CD4-positive, alpha-beta T cell (primary cell): ENCODE measurements at regions not wholly inside any gene's neighbourhood (a gene's known extent, or its start where the extent isn't known, plus 50 kb on each side); places are given as distances from the start of the nearest gene placed in this dataset.
"Not testable (repeated sequence)": the region's sequence is repeated elsewhere in the genome, so short reads cannot be mapped to it uniquely, and the experiment has no call there.

Experiments used
- ATAC-seq: fragments of 200-7000 bp; cut with Tn5 transposase; one replicate; pipeline ENCODE4 v1.10.0; 2022; ENCODE audit warnings: mild to moderate bottlenecking; ENCODE audit not compliant: poor library complexity
- CTCF ChIA-PET: fragments of 350-600 bp; sonication (Branson Sonifier 250); formaldehyde crosslinking; loops from one replicate; lab custom pipeline; 2021; ENCODE audit warnings: antibody characterized with exemption, inconsistent platforms; lab: Charles Lee
- POLR2A ChIA-PET: fragments of 350-600 bp; sonication (Branson Sonifier 250); formaldehyde crosslinking; loops from one replicate; lab custom pipeline; 2021; ENCODE audit warnings: antibody characterized with exemption, inconsistent platforms; lab: Charles Lee
- DNase-seq, 14 experiments: peaks; one replicate each; pipeline ENCODE4 v3.0.0-alpha.2; 2013 to 2020; ENCODE audit warnings: mixed read lengths in 2 of 14
- H3K27ac ChIP-seq, 2 donors: one replicate each; pipeline versions ENCODE4 v1.5.1 to v1.7.0; 2013; ENCODE audit warnings: low read length in 2 of 2, low read depth in 1 of 2, mild to moderate bottlenecking in 1 of 2
- H3K27me3 ChIP-seq, 2 experiments: 1 replicate in 1 of 2; 2 replicates in 1 of 2; pipeline versions ENCODE4 v1.6.1 to v1.7.0; 2013; ENCODE audit warnings: low read length in 2 of 2, control low read depth in 1 of 2, mild to moderate bottlenecking in 1 of 2, moderate library complexity in 1 of 2; ENCODE audit not compliant: insufficient read depth in 2 of 2, control insufficient read depth in 1 of 2
- H3K36me3 ChIP-seq: one replicate; pipeline ENCODE4 v1.6.1; 2013; ENCODE audit warnings: low read length, control low read depth; ENCODE audit not compliant: insufficient read depth
- H3K4me1 ChIP-seq: one replicate; pipeline ENCODE4 v1.6.1; 2013; ENCODE audit warnings: low read length, control low read depth; ENCODE audit not compliant: insufficient read depth
- H3K4me3 ChIP-seq: one replicate; pipeline ENCODE4 v1.5.1; 2013; ENCODE audit warnings: mild to moderate bottlenecking, low read length, moderate library complexity
- H3K9me3 ChIP-seq, 2 experiments: 1 replicate in 1 of 2; 2 replicates in 1 of 2; pipeline versions ENCODE4 v1.6.1 to v1.7.0; 2013; ENCODE audit warnings: low read length in 2 of 2, mild to moderate bottlenecking in 2 of 2, control low read depth in 1 of 2, moderate library complexity in 1 of 2; ENCODE audit not compliant: control insufficient read depth in 1 of 2, insufficient read depth in 1 of 2
- H3K27ac Mint-ChIP-seq: one replicate; pipeline ENCODE4 v1.8.0; 2020; ENCODE audit warnings: mixed read lengths
- H3K27me3 Mint-ChIP-seq: one replicate; pipeline ENCODE4 v1.8.0; 2021; ENCODE audit warnings: mixed read lengths
- H3K36me3 Mint-ChIP-seq: one replicate; pipeline ENCODE4 v1.8.0; 2021; ENCODE audit warnings: low read depth, mixed read lengths
- H3K4me1 Mint-ChIP-seq: one replicate; pipeline ENCODE4 v1.8.0; 2021; ENCODE audit warnings: low read depth, mixed read lengths
- H3K4me3 Mint-ChIP-seq: one replicate; pipeline ENCODE4 v1.8.0; 2020; ENCODE audit warnings: mild to moderate bottlenecking, mixed read lengths
- H3K9me3 Mint-ChIP-seq: one replicate; pipeline ENCODE4 v1.8.0; 2020; ENCODE audit warnings: mixed read lengths
- intact Hi-C, 2 experiments: fragments of 100-400 bp; cut with DNase I in 1 of 2; cut with micrococcal nuclease in 1 of 2; formaldehyde crosslinking; loops; one replicate each; pipeline versions ENCODE4 v1.15.1 to v1.9.0; 2023 to 2025; cut with DNase I, micrococcal nuclease
- TF ChIP-seq, protein P1 (sequence below): fragments of 200-600 bp; IDR thresholded peaks from one replicate; pipeline ENCODE4 v1.8.0; 2022; ENCODE audit warnings: antibody characterized with exemption, mild to moderate bottlenecking

DNA sequence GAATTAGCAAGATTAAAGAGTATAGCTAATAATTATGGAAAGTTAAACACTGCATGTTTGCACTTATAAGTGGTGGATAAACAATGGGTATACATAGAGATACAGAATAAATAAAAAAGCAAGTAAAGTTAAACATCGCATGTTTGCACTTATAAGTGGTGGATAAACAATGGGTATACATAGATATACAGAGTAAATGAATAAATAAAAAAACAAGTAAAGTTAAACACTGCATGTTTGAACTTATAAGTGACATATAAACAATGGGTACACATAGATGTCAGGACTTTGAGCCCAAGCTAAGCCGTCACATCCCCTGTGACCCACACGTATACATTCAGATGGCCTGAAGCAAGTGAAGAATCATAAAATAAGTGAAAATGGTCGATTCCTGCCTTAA is 1533.3 kb upstream of the SPRY2 start:
- no peaks in the 10 kb centered on the region for H3K4me1 Mint-ChIP-seq
- Histone ChIP-seq H3K36me3 (no peaks in the 10 kb centered on the region), H3K9me3 (no peaks in the 10 kb centered on the region), H3K27me3 (no peaks in the 10 kb centered on the region), H3K4me3 (no peak overlapping the region), H3K4me1 (no peaks in the 10 kb centered on the region), H3K27ac (no peak overlapping the region)
- intact Hi-C loops = no loop called here
- TF ChIP-seq, protein P1, sequence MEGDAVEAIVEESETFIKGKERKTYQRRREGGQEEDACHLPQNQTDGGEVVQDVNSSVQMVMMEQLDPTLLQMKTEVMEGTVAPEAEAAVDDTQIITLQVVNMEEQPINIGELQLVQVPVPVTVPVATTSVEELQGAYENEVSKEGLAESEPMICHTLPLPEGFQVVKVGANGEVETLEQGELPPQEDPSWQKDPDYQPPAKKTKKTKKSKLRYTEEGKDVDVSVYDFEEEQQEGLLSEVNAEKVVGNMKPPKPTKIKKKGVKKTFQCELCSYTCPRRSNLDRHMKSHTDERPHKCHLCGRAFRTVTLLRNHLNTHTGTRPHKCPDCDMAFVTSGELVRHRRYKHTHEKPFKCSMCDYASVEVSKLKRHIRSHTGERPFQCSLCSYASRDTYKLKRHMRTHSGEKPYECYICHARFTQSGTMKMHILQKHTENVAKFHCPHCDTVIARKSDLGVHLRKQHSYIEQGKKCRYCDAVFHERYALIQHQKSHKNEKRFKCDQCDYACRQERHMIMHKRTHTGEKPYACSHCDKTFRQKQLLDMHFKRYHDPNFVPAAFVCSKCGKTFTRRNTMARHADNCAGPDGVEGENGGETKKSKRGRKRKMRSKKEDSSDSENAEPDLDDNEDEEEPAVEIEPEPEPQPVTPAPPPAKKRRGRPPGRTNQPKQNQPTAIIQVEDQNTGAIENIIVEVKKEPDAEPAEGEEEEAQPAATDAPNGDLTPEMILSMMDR = no peak
- no peak overlapping the region for H3K4me3 Mint-ChIP-seq
- ATAC-seq (no peak), DNase-seq (no peak)
- no peak overlapping the region for H3K27ac Mint-ChIP-seq
- POLR2A ChIA-PET = no interaction called here
- CTCF ChIA-PET = no interaction called here
- H3K9me3 Mint-ChIP-seq = peaks cover 7% of the 10 kb centered on the region
- no peaks in the 10 kb centered on the region for H3K36me3 Mint-ChIP-seq
- no peaks in the 10 kb centered on the region for H3K27me3 Mint-ChIP-seq

DNA sequence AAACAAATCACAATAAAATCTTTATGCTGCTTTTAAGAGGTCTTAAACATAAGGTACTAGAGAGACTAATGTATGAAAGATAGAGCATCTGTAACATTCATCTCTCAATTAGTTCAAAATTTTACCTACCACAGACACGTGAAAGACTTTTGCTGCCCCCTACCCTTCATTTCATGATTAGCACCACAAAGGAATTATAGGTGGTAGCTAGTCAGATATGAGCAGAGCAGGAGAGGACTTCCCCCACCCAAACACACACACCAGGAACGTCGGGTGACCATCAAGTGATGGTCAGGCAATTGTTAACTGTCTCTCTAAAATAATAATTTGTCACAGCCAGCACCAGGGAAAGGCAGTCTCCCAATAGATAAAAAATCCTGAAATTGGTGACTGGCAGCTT is 1531.7 kb upstream of the SPRY2 start:
- Mint-ChIP-seq H3K4me3 (no peak overlapping the region), H3K4me1 (no peaks in the 10 kb centered on the region), H3K27ac (no peak overlapping the region), H3K9me3 (peaks cover 10% of the 10 kb centered on the region), H3K36me3 (no peaks in the 10 kb centered on the region), H3K27me3 (no peaks in the 10 kb centered on the region)
- intact Hi-C loops = no loop called here
- TF ChIP-seq, protein P1 = no peak
- DNase-seq (no peak), ATAC-seq (no peak)
- POLR2A ChIA-PET = no interaction called here
- CTCF ChIA-PET = no interaction called here
- no peaks in the 10 kb centered on the region for H3K36me3 ChIP-seq
- no peaks in the 10 kb centered on the region for H3K4me1 ChIP-seq
- no peak overlapping the region for H3K4me3 ChIP-seq
- H3K27ac ChIP-seq = no peak overlapping the region
- no peaks in the 10 kb centered on the region for H3K27me3 ChIP-seq
- peaks cover 0 to 5% of the 10 kb centered on the region in 2 experiments for H3K9me3 ChIP-seq

GRCh38 chr13:81871751-81872325 is 1530.9 kb upstream of the SPRY2 start:
- intact Hi-C loops, POLR2A ChIA-PET, H3K4me3 ChIP-seq, H3K36me3 Mint-ChIP-seq, H3K27me3 Mint-ChIP-seq, DNase-seq, H3K27me3 ChIP-seq, H3K27ac Mint-ChIP-seq, H3K36me3 ChIP-seq, H3K9me3 ChIP-seq, CTCF ChIA-PET, H3K27ac ChIP-seq, ATAC-seq, H3K4me1 Mint-ChIP-seq, H3K4me1 ChIP-seq, H3K4me3 Mint-ChIP-seq: not testable (repeated sequence)
- peaks cover 10% of the 10 kb centered on the region for H3K9me3 Mint-ChIP-seq

DNA sequence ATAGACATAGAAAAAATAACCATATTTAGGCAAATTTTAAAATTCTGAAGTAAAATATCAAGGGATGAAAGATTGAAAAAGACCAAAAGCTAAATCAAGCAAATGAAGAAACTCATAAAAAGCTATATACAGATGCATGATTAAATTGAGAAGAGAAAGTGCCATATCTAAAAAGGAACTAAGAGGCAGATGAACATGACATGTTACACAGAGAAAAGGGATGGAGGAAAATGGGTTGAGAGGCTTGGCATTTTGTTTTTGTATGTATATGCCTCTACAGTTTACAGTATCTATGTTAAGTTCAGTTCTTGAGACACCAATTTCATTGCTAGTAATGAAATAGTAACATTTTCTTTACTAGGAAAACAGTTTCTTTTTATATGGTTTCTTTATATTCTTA is 1507.4 kb upstream of the SPRY2 start:
- TF ChIP-seq, protein P1 = no peak
- Mint-ChIP-seq H3K27ac (no peak overlapping the region), H3K4me3 (no peak overlapping the region), H3K9me3 (no peaks in the 10 kb centered on the region), H3K27me3 (no peaks in the 10 kb centered on the region), H3K36me3 (no peaks in the 10 kb centered on the region), H3K4me1 (no peaks in the 10 kb centered on the region)
- Histone ChIP-seq H3K27ac (no peak overlapping the region), H3K27me3 (no peaks in the 10 kb centered on the region), H3K9me3 (peaks cover 0 to 4% of the 10 kb centered on the region in 2 experiments), H3K36me3 (no peaks in the 10 kb centered on the region), H3K4me1 (no peaks in the 10 kb centered on the region), H3K4me3 (no peak overlapping the region)
- intact Hi-C loops = no loop called here
- ChIA-PET POLR2A (no interaction called here), CTCF (no interaction called here)
- DNase-seq = no peak
- ATAC-seq = no peak
